K562 (cell line): ENCODE measurements at regions not wholly inside any gene's neighbourhood (a gene's known extent, or its start where the extent isn't known, plus 50 kb on each side); places are given as distances from the start of the nearest gene placed in this dataset.

ENCODE experiments used
- ATAC-seq: fragments of 200-7000 bp; cut with Tn5 transposase; 3 replicates; pipeline ENCODE4 v1.9.1; 2020; ENCODE audit warnings: moderate library complexity
- BruUV-seq: library from RNA; stranded (reverse); fragments of 400-500 nt; replicated peaks from 2 replicates; lab custom pipeline; 2021; lab: Mats Ljungman, UMichigan
- CTCF ChIA-PET: fragments of 300-600 bp; formaldehyde crosslinking; extraction: SDS; loops from one replicate; lab custom pipeline; 2021; ENCODE audit warnings: low intra/inter-chr PET ratio; lab: Yijun Ruan, JAX
- POLR2A ChIA-PET: fragments of 300-600, 350-650 bp; sonication (Branson Sonifier 250); formaldehyde crosslinking; extraction: SDS; loops from one replicate; lab custom pipeline; 2021; ENCODE audit warnings: antibody characterized with exemption, inconsistent platforms; lab: Yijun Ruan, JAX
- DNase-seq, 4 experiments: peaks; one replicate each; pipeline versions ENCODE4 v3.0.0 to v3.0.0-alpha.2; 2011 to 2018; ENCODE audit warnings: low spot score in 3 of 4, mixed read lengths in 3 of 4; ENCODE audit errors: extremely low read depth in 1 of 4
- FAIRE-seq: peaks from 2 replicates; lab custom pipeline; 2011; peaks lifted over from hg19 to GRCh38; lab: Jason Lieb, UNC
- H2AFZ ChIP-seq: 2 replicates; pipeline ENCODE4 v1.6.0; 2011; ENCODE audit warnings: low read depth, low read length, control low read depth, inconsistent platforms
- H3K27ac ChIP-seq: fragments of 200-600 bp; 3 replicates; pipeline ENCODE4 v1.8.0; 2011; ENCODE audit warnings: low read depth, mild to moderate bottlenecking, control low read depth, inconsistent platforms, low read length, moderate library complexity, mixed read lengths; ENCODE audit errors: extremely low read depth
- H3K27me3 ChIP-seq, 2 experiments: fragments of 300-600 bp in 1 of 2; 2 replicates in 1 of 2; 3 replicates in 1 of 2; pipeline versions ENCODE4 v1.6.0 to v1.8.0; 2011; ENCODE audit warnings: inconsistent platforms in 2 of 2, low read length in 2 of 2, mild to moderate bottlenecking in 1 of 2, mixed read lengths in 1 of 2, moderate library complexity in 1 of 2; ENCODE audit not compliant: control insufficient read depth in 2 of 2, insufficient read depth in 2 of 2
- H3K36me3 ChIP-seq: fragments of 300-600 bp; 3 replicates; pipeline ENCODE4 v1.8.0; 2011; ENCODE audit warnings: mild to moderate bottlenecking, low read length, inconsistent platforms; ENCODE audit not compliant: control insufficient read depth, insufficient read depth
- H3K4me1 ChIP-seq, 2 experiments: fragments of 200-600 bp in 1 of 2; replicated peaks in 1 of 2; 2 replicates in 1 of 2; 3 replicates in 1 of 2; pipeline versions ENCODE4 v1.5.1 to v1.8.0; 2011; ENCODE audit warnings: inconsistent platforms in 2 of 2, low read length in 2 of 2, mild to moderate bottlenecking in 1 of 2, mixed read lengths in 1 of 2, moderate library complexity in 1 of 2; ENCODE audit not compliant: control insufficient read depth in 2 of 2, insufficient read depth in 2 of 2
- H3K4me2 ChIP-seq: 2 replicates; pipeline ENCODE4 v1.6.1; 2011; ENCODE audit warnings: low read length, control low read depth, inconsistent platforms, mixed read lengths; ENCODE audit not compliant: insufficient read depth
- H3K4me3 ChIP-seq: fragments of 200-600 bp; sonication (generic), shearing (Covaris generic); 2 replicates; pipeline ENCODE4 v1.5.1; 2016; ENCODE audit warnings: control low read depth, inconsistent platforms
- H3K79me2 ChIP-seq: fragments of 200-600 bp; 3 replicates; pipeline ENCODE4 v1.8.0; 2011; ENCODE audit warnings: low read length, inconsistent platforms; ENCODE audit not compliant: control insufficient read depth, insufficient read depth
- H3K9ac ChIP-seq, 2 experiments: 2 replicates each; pipeline versions ENCODE4 v1.6.0 to v1.6.1; 2011; ENCODE audit warnings: low read depth in 2 of 2, low read length in 2 of 2, control low read depth in 1 of 2, inconsistent platforms in 1 of 2, mild to moderate bottlenecking in 1 of 2, mixed read lengths in 1 of 2; ENCODE audit not compliant: insufficient read depth in 1 of 2
- H3K9me1 ChIP-seq: one replicate; pipeline ENCODE4 v1.6.0; 2011; ENCODE audit warnings: inconsistent platforms, mild to moderate bottlenecking, low read length, moderate library complexity; ENCODE audit not compliant: control insufficient read depth, insufficient read depth
- H3K9me3 ChIP-seq: replicated peaks from 2 replicates; pipeline ENCODE4 v1.5.1; 2011; ENCODE audit warnings: low read depth, low read length, inconsistent platforms; ENCODE audit not compliant: control insufficient read depth, insufficient read depth
- H4K20me1 ChIP-seq: replicated peaks from 2 replicates; pipeline ENCODE4 v1.6.1; 2011; ENCODE audit warnings: low read length, inconsistent platforms, mixed read lengths; ENCODE audit not compliant: control insufficient read depth, insufficient read depth
- AFF1 ChIP-seq, 2 experiments: fragments of 450-650 bp; IDR thresholded peaks; 2 replicates each; pipeline ENCODE4 v1.6.1; 2018; ENCODE audit warnings: mild to moderate bottlenecking in 2 of 2, low read depth in 1 of 2; ENCODE audit not compliant: partially characterized antibody in 2 of 2
- CHCHD3 ChIP-seq: fragments of 250-450 bp; sonication (Bioruptor Pico); IDR thresholded peaks from 2 replicates; pipeline ENCODE4 v2.1.2; 2022; ENCODE audit warnings: mild to moderate bottlenecking
- CTBP1 ChIP-seq: fragments of 450-650 bp; IDR thresholded peaks from 2 replicates; pipeline ENCODE4 v1.6.1; 2016; ENCODE audit warnings: borderline replicate concordance
- DIDO1 ChIP-seq: fragments of 450-650 bp; IDR thresholded peaks from 2 replicates; pipeline ENCODE4 v1.6.1; 2016; ENCODE audit warnings: low read depth, missing biosample characterization, missing genetic modification characterization
- HNRNPK ChIP-seq: fragments of 200-400 bp; formaldehyde crosslinking; IDR thresholded peaks from one replicate; pipeline ENCODE4 v1.6.1; 2018; ENCODE audit warnings: mild to moderate bottlenecking, low read depth, low read length; ENCODE audit not compliant: poor library complexity, severe bottlenecking
- MLX ChIP-seq, 2 experiments: fragments of 450-650 bp in 1 of 2; sonication (generic) in 1 of 2; formaldehyde crosslinking; conservative IDR thresholded peaks; 2 replicates each; pipeline versions ENCODE4 v1.4.0 to v1.8.1; 2020 to 2022; ENCODE audit warnings: mild to moderate bottlenecking in 1 of 2, missing genetic modification reagents in 1 of 2
- NFE2 ChIP-seq: IDR thresholded peaks from 2 replicates; pipeline ENCODE4 v1.6.1; 2014; ENCODE audit warnings: antibody characterized with exemption, low read depth
- NFRKB ChIP-seq: fragments of 450-650 bp; IDR thresholded peaks from 2 replicates; pipeline ENCODE4 v1.6.1; 2016; ENCODE audit warnings: low read depth
- PHTF2 ChIP-seq: fragments of 250-450 bp; sonication (Bioruptor Pico); IDR thresholded peaks from 2 replicates; pipeline ENCODE4 v1.5.0; 2021; ENCODE audit warnings: mild to moderate bottlenecking
- SRSF1 ChIP-seq: fragments of 200-400 bp; formaldehyde crosslinking; IDR thresholded peaks from 2 replicates; pipeline ENCODE4 v1.6.1; 2017; ENCODE audit warnings: mild to moderate bottlenecking, low read depth, low read length, moderate library complexity
- SRSF3 ChIP-seq: fragments of 200-400 bp; formaldehyde crosslinking; IDR thresholded peaks from 2 replicates; pipeline ENCODE4 v1.6.1; 2016; ENCODE audit warnings: mild to moderate bottlenecking, low read length, moderate library complexity; ENCODE audit not compliant: insufficient read depth
- TBP ChIP-seq: optimal IDR thresholded peaks from 2 replicates; pipeline ENCODE3; 2011; ENCODE audit warnings: low read depth, low read length, improper control_type of control experiment
- WHSC1 ChIP-seq: IDR thresholded peaks from one replicate; pipeline ENCODE4 v1.6.1; 2012; ENCODE audit warnings: low read length, control low read depth, inconsistent platforms
- ZNF140 ChIP-seq: fragments of 250-450 bp; sonication (Bioruptor Pico); IDR thresholded peaks from 2 replicates; pipeline ENCODE4 v1.8.0; 2021; ENCODE audit warnings: moderate library complexity, mild to moderate bottlenecking, inconsistent platforms
- WGBS: fragments of 100-300 bp; shearing (Covaris generic); methylation state at CpG from one replicate; pipeline ENCODE4 v1.1.6; 2016; ENCODE audit warnings: low coverage, mixed read lengths; ENCODE audit not compliant: insufficient coverage; ENCODE audit errors: missing lambda C conversion rate; 5-methylcytosine and 5-hydroxymethylcytosine counted together
- in situ Hi-C: fragments of 300-500 bp; cut with MboI; formaldehyde crosslinking; loops from 4 replicates; pipeline ENCODE4 v1.15.0; 2018; ENCODE audit warnings: inconsistent platforms, mixed read lengths
- intact Hi-C: fragments of 100-400 bp; cut with micrococcal nuclease; formaldehyde crosslinking; loops from 2 replicates; pipeline ENCODE4 v1.14.2; 2022

- Histone ChIP-seq H3K4me3 (no peak overlapping the region), H3K79me2 (no peaks in the 10 kb centered on the region), H3K4me2 (no peak overlapping the region), H4K20me1 (no peaks in the 10 kb centered on the region), H3K36me3 (no peaks in the 10 kb centered on the region), H3K9me1 (no peaks in the 10 kb centered on the region), H3K27me3 (no peaks in the 10 kb centered on the region), H3K4me1 (no peaks in the 10 kb centered on the region), H2AFZ (no peak overlapping the region)
- 0% methylated on average over 5 of the region's 5 CpGs for WGBS
- in situ Hi-C loops: no loop called here
- POLR2A ChIA-PET: no interaction called here
- BruUV-seq: no TSS peak
- FAIRE-seq (no peak), ATAC-seq (no peak), DNase-seq (no peak)
- CTCF ChIA-PET: no interaction called here
- TF ChIP-seq NFE2: no peak
- TF ChIP-seq HNRNPK: no peak
- no peak for TF ChIP-seq WHSC1
- TF ChIP-seq, all 486 proteins: peak for 0
- Histone ChIP-seq H3K9me3 (no peaks in the 10 kb centered on the region), H3K9ac (no peak overlapping the region), H3K27ac (no peak overlapping the region)
- intact Hi-C loops: no loop called here
Measured at GRCh38 chr10:81546243-81546642, 328.8 kb upstream of the NRG3 start.

GRCh38 chr10:81548160-81548559 lies 326.8 kb upstream of the NRG3 start:
- BruUV-seq: no TSS peak
- POLR2A ChIA-PET: no interaction called here
- H3K79me2 ChIP-seq: no peaks in the 10 kb centered on the region
- H3K27ac ChIP-seq: no peak overlapping the region
- intact Hi-C loops: no loop called here
- DNase-seq (no peak), ATAC-seq (no peak), FAIRE-seq (no peak)
- no peaks in the 10 kb centered on the region for H3K9me1 ChIP-seq
- no peak overlapping the region for H3K4me2 ChIP-seq
- no peaks in the 10 kb centered on the region for H3K4me1 ChIP-seq
- CTCF ChIA-PET: no interaction called here
- 0% methylated on average over 3 of the region's 3 CpGs for WGBS
- no peaks in the 10 kb centered on the region for H4K20me1 ChIP-seq
- H3K9me3 ChIP-seq: no peaks in the 10 kb centered on the region
- H3K36me3 ChIP-seq: no peaks in the 10 kb centered on the region
- H3K4me3 ChIP-seq: no peak overlapping the region
- H2AFZ ChIP-seq: no peak overlapping the region
- no peak overlapping the region for H3K9ac ChIP-seq
- in situ Hi-C loops: no loop called here
- H3K27me3 ChIP-seq: no peaks in the 10 kb centered on the region
- TF ChIP-seq DIDO1 (tag) (no peak), CTBP1 (no peak), SRSF1 (no peak), CHCHD3 (CRISPR knock-in tag) (no peak), PHTF2 (CRISPR knock-in tag) (no peak), NFRKB (no peak), MLX (CRISPR knock-in tag; conservative IDR thresholded peaks at IDR 0.05) (no peak), TBP (no peak), ZNF140 (no peak), SRSF3 (no peak), AFF1 (IDR thresholded peaks at IDR 0.05; ENCODE audit: low read depth in 1 of 2, partially characterized antibody in 2 of 2) (no peak)
